Activated CD8-positive, alpha-beta T cell treated with anti-CD3 and anti-CD28 coated beads, Interleukin-2, amount 10 ng/mL, durations not matched to agents 7 days and 5 days (primary cell): ENCODE measurements at regions not wholly inside any gene's neighbourhood (a gene's known extent, or its start where the extent isn't known, plus 50 kb on each side); places are given as distances from the start of the nearest gene placed in this dataset.

Experiments used
- ATAC-seq: fragments of 150-1000 bp; cut with Tn5 transposase; one replicate; pipeline ENCODE4 v1.10.0; 2021; ENCODE audit warnings: moderate library complexity
- CTCF ChIA-PET: fragments of 350-600 bp; sonication (Branson Sonifier 250); formaldehyde crosslinking; loops from one replicate; lab custom pipeline; 2021; ENCODE audit warnings: antibody characterized with exemption; lab: Charles Lee
- POLR2A ChIA-PET: fragments of 350-600 bp; sonication (Branson Sonifier 250); formaldehyde crosslinking; loops from one replicate; lab custom pipeline; 2021; ENCODE audit warnings: antibody characterized with exemption; lab: Charles Lee
- DNase-seq: peaks from one replicate; pipeline ENCODE4 v3.0.0-alpha.2; 2020
- H3K27ac Mint-ChIP-seq: one replicate; pipeline ENCODE4 v1.8.0; 2021; ENCODE audit warnings: mild to moderate bottlenecking, mixed read lengths
- H3K27me3 Mint-ChIP-seq: one replicate; pipeline ENCODE4 v1.8.0; 2021; ENCODE audit warnings: low read depth, mixed read lengths
- H3K36me3 Mint-ChIP-seq: one replicate; pipeline ENCODE4 v1.8.0; 2021; ENCODE audit warnings: low read depth, mixed read lengths
- H3K4me1 Mint-ChIP-seq: one replicate; pipeline ENCODE4 v1.8.0; 2021; ENCODE audit warnings: low read depth, mixed read lengths
- H3K4me3 Mint-ChIP-seq: one replicate; pipeline ENCODE4 v1.8.0; 2021; ENCODE audit warnings: mild to moderate bottlenecking, mixed read lengths
- H3K9me3 Mint-ChIP-seq: one replicate; pipeline ENCODE4 v1.8.0; 2022; ENCODE audit warnings: mixed read lengths; ENCODE audit not compliant: insufficient read depth

- Mint-ChIP-seq H3K4me1 (no peaks in the 10 kb centered on the region), H3K4me3 (no peak overlapping the region), H3K9me3 (no peaks in the 10 kb centered on the region), H3K27ac (no peak overlapping the region), H3K27me3 (no peaks in the 10 kb centered on the region), H3K36me3 (no peaks in the 10 kb centered on the region)
- ATAC-seq: no peak
- DNase-seq: no peak
- POLR2A ChIA-PET: no interaction called here
- CTCF ChIA-PET: no interaction called here
Measured at GRCh38 chr2:128786316-128786715, 467.6 kb upstream of the HS6ST1 start.

- Mint-ChIP-seq H3K36me3 (no peaks in the 10 kb centered on the region), H3K4me1 (no peaks in the 10 kb centered on the region)
- no peak for ATAC-seq
Measured at GRCh38 chr2:128786741-128787478, 468.2 kb upstream of the HS6ST1 start.

GRCh38 chr2:128787616-128788015, 468.9 kb upstream of the HS6ST1 start:
- ChIA-PET POLR2A (no interaction called here), CTCF (no interaction called here)
- no peaks in the 10 kb centered on the region for H3K36me3 Mint-ChIP-seq
- no peak for DNase-seq
- H3K27me3 Mint-ChIP-seq: no peaks in the 10 kb centered on the region
- no peak overlapping the region for H3K4me3 Mint-ChIP-seq
- H3K27ac Mint-ChIP-seq: no peak overlapping the region
- H3K9me3 Mint-ChIP-seq: no peaks in the 10 kb centered on the region
- H3K4me1 Mint-ChIP-seq: no peaks in the 10 kb centered on the region
- no peak for ATAC-seq

More at GRCh38 chr2:128786741-128787478, 468.2 kb upstream of the HS6ST1 start:
- no peaks in the 10 kb centered on the region for H3K27me3 Mint-ChIP-seq
- DNase-seq: no peak
- no peaks in the 10 kb centered on the region for H3K9me3 Mint-ChIP-seq
- POLR2A ChIA-PET: no interaction called here
- H3K4me3 Mint-ChIP-seq: no peak overlapping the region
- CTCF ChIA-PET: no interaction called here
- H3K27ac Mint-ChIP-seq: no peak overlapping the region

- Mint-ChIP-seq H3K4me1 (no peaks in the 10 kb centered on the region), H3K36me3 (no peaks in the 10 kb centered on the region), H3K27ac (no peak overlapping the region), H3K4me3 (no peak overlapping the region), H3K27me3 (no peaks in the 10 kb centered on the region), H3K9me3 (no peaks in the 10 kb centered on the region)
- CTCF ChIA-PET: no interaction called here
- DNase-seq: no peak
- POLR2A ChIA-PET: no interaction called here
- no peak for ATAC-seq
Measured at GRCh38 chr2:128788636-128789220, 470.1 kb upstream of the HS6ST1 start.

- no peak overlapping the region for H3K4me3 Mint-ChIP-seq
- no peaks in the 10 kb centered on the region for H3K27me3 Mint-ChIP-seq
- no peak for ATAC-seq
- no peak overlapping the region for H3K27ac Mint-ChIP-seq
- ChIA-PET CTCF (no interaction called here), POLR2A (no interaction called here)
- H3K9me3 Mint-ChIP-seq: no peaks in the 10 kb centered on the region
- H3K4me1 Mint-ChIP-seq: no peaks in the 10 kb centered on the region
- no peak for DNase-seq
- no peaks in the 10 kb centered on the region for H3K36me3 Mint-ChIP-seq
Measured at GRCh38 chr2:128789221-128789620, 470.6 kb upstream of the HS6ST1 start.

- DNase-seq (no peak), ATAC-seq (no peak)
- ChIA-PET POLR2A (no interaction called here), CTCF (no interaction called here)
- H3K4me1 Mint-ChIP-seq: no peaks in the 10 kb centered on the region
- H3K36me3 Mint-ChIP-seq: no peaks in the 10 kb centered on the region
- H3K9me3 Mint-ChIP-seq: no peaks in the 10 kb centered on the region
- H3K27me3 Mint-ChIP-seq: no peaks in the 10 kb centered on the region
- H3K27ac Mint-ChIP-seq: no peak overlapping the region
- no peak overlapping the region for H3K4me3 Mint-ChIP-seq
Measured at GRCh38 chr2:128789776-128790455, 471.2 kb upstream of the HS6ST1 start.

GRCh38 chr2:128790541-128791001, 471.9 kb upstream of the HS6ST1 start:
- ChIA-PET POLR2A (no interaction called here), CTCF (no interaction called here)
- Mint-ChIP-seq H3K36me3 (no peaks in the 10 kb centered on the region), H3K4me3 (no peak overlapping the region), H3K27me3 (no peaks in the 10 kb centered on the region), H3K9me3 (no peaks in the 10 kb centered on the region), H3K27ac (no peak overlapping the region), H3K4me1 (no peaks in the 10 kb centered on the region)
- ATAC-seq (no peak), DNase-seq (no peak)

GRCh38 chr2:128791120-128791984, 472.7 kb upstream of the HS6ST1 start:
- H3K36me3 Mint-ChIP-seq: no peaks in the 10 kb centered on the region
- ATAC-seq: no peak
- POLR2A ChIA-PET: no interaction called here
- DNase-seq: no peak
- no peaks in the 10 kb centered on the region for H3K4me1 Mint-ChIP-seq
- no peak overlapping the region for H3K27ac Mint-ChIP-seq
- no peak overlapping the region for H3K4me3 Mint-ChIP-seq
- CTCF ChIA-PET: no interaction called here
- no peaks in the 10 kb centered on the region for H3K27me3 Mint-ChIP-seq
- H3K9me3 Mint-ChIP-seq: no peaks in the 10 kb centered on the region

- no peaks in the 10 kb centered on the region for H3K36me3 Mint-ChIP-seq
- DNase-seq (no peak), ATAC-seq (no peak)
- H3K4me1 Mint-ChIP-seq: no peaks in the 10 kb centered on the region
- ChIA-PET POLR2A (no interaction called here), CTCF (interaction anchor here (0.5 kb wide), 1 partner anchor 139 kb away, joined by 3 read pairs; no protein-coding TSS in a partner anchor)
- no peaks in the 10 kb centered on the region for H3K9me3 Mint-ChIP-seq
- no peak overlapping the region for H3K4me3 Mint-ChIP-seq
- H3K27ac Mint-ChIP-seq: no peak overlapping the region
- no peaks in the 10 kb centered on the region for H3K27me3 Mint-ChIP-seq
Measured at GRCh38 chr2:128791985-128792320, 473.3 kb upstream of the HS6ST1 start.

- Mint-ChIP-seq H3K4me3 (no peak overlapping the region), H3K27me3 (no peaks in the 10 kb centered on the region), H3K4me1 (no peaks in the 10 kb centered on the region), H3K27ac (no peak overlapping the region), H3K36me3 (no peaks in the 10 kb centered on the region), H3K9me3 (no peaks in the 10 kb centered on the region)
- ChIA-PET POLR2A (no interaction called here), CTCF (interaction anchor here (0.5 kb wide), 1 partner anchor 138 kb away, joined by 3 read pairs; no protein-coding TSS in a partner anchor)
- no peak for DNase-seq
- no peak for ATAC-seq
Measured at GRCh38 chr2:128792476-128793054, 473.9 kb upstream of the HS6ST1 start.

GRCh38 chr2:128793404-128793803, 474.7 kb upstream of the HS6ST1 start:
- ChIA-PET CTCF (no interaction called here), POLR2A (no interaction called here)
- Mint-ChIP-seq H3K27ac (no peak overlapping the region), H3K9me3 (no peaks in the 10 kb centered on the region), H3K36me3 (no peaks in the 10 kb centered on the region), H3K27me3 (no peaks in the 10 kb centered on the region), H3K4me3 (no peak overlapping the region), H3K4me1 (no peaks in the 10 kb centered on the region)
- no peak for ATAC-seq
- no peak for DNase-seq
